MCF 10A (cell line): ENCODE measurements at regions not wholly inside any gene's neighbourhood (a gene's known extent, or its start where the extent isn't known, plus 50 kb on each side); places are given as distances from the start of the nearest gene placed in this dataset.

ENCODE experiments used
- BruUV-seq: library from RNA; stranded (reverse); fragments of 400-500 nt; replicated peaks from 2 replicates; lab custom pipeline; 2021; lab: Mats Ljungman, UMichigan
- CTCF ChIA-PET: fragments of 300-600 bp; sonication (Branson Sonifier 250); formaldehyde crosslinking; extraction: SDS; loops from one replicate; lab custom pipeline; 2021; ENCODE audit warnings: antibody characterized with exemption, inconsistent platforms; lab: Yijun Ruan, JAX
- POLR2A ChIA-PET: fragments of 300-600, 350-650 bp; sonication (Branson Sonifier 250); formaldehyde crosslinking; extraction: SDS; loops from one replicate; lab custom pipeline; 2020; ENCODE audit warnings: antibody characterized with exemption, inconsistent platforms; lab: Yijun Ruan, JAX
- DNase-seq: peaks from one replicate; pipeline ENCODE4 v3.0.0-alpha.2; 2018; ENCODE audit not compliant: unreplicated experiment
- H3K27ac Mint-ChIP-seq: one replicate; pipeline ENCODE4 v1.8.0; 2022; ENCODE audit warnings: mild to moderate bottlenecking, low read depth, mixed read lengths; ENCODE audit not compliant: unreplicated experiment
- H3K27me3 Mint-ChIP-seq: one replicate; pipeline ENCODE4 v1.8.0; 2022; ENCODE audit warnings: mixed read lengths; ENCODE audit not compliant: insufficient read depth, unreplicated experiment
- H3K36me3 Mint-ChIP-seq: one replicate; pipeline ENCODE4 v1.8.0; 2022; ENCODE audit warnings: mild to moderate bottlenecking, moderate library complexity, mixed read lengths; ENCODE audit not compliant: insufficient read depth, unreplicated experiment
- H3K4me1 Mint-ChIP-seq: one replicate; pipeline ENCODE4 v1.8.0; 2022; ENCODE audit warnings: mixed read lengths; ENCODE audit not compliant: insufficient read depth, unreplicated experiment
- H3K4me3 Mint-ChIP-seq: one replicate; pipeline ENCODE4 v1.8.0; 2022; ENCODE audit warnings: mild to moderate bottlenecking, moderate library complexity, mixed read lengths; ENCODE audit not compliant: unreplicated experiment
- H3K9me3 Mint-ChIP-seq: one replicate; pipeline ENCODE4 v1.8.0; 2022; ENCODE audit warnings: mixed read lengths; ENCODE audit not compliant: unreplicated experiment
- intact Hi-C: fragments of 100-400 bp; cut with micrococcal nuclease; formaldehyde crosslinking; loops from 2 replicates; pipeline ENCODE4 v1.14.1; 2022
- TF ChIP-seq, protein P1 (sequence below): fragments of 200-600 bp; IDR thresholded peaks from one replicate; pipeline ENCODE4 v1.8.0; 2022; ENCODE audit warnings: antibody characterized with exemption, mild to moderate bottlenecking; ENCODE audit not compliant: unreplicated experiment

- no peaks in the 10 kb centered on the region for H3K9me3 Mint-ChIP-seq
- no TSS peak for BruUV-seq
- no peak overlapping the region for H3K4me3 Mint-ChIP-seq
- POLR2A ChIA-PET, result interaction anchor here (0.5 to 1.0 kb wide), 2 partner anchors 22 to 23 kb away, joined by 3 to 5 read pairs; no protein-coding TSS in a partner anchor
- intact Hi-C loops, result no loop called here
- no peaks in the 10 kb centered on the region for H3K4me1 Mint-ChIP-seq
- CTCF ChIA-PET, result interaction anchor here (0.6 kb wide), 1 partner anchor 731 kb away, joined by 3 read pairs; no protein-coding TSS in a partner anchor
- H3K27me3 Mint-ChIP-seq, result no peaks in the 10 kb centered on the region
- TF ChIP-seq, protein P1, sequence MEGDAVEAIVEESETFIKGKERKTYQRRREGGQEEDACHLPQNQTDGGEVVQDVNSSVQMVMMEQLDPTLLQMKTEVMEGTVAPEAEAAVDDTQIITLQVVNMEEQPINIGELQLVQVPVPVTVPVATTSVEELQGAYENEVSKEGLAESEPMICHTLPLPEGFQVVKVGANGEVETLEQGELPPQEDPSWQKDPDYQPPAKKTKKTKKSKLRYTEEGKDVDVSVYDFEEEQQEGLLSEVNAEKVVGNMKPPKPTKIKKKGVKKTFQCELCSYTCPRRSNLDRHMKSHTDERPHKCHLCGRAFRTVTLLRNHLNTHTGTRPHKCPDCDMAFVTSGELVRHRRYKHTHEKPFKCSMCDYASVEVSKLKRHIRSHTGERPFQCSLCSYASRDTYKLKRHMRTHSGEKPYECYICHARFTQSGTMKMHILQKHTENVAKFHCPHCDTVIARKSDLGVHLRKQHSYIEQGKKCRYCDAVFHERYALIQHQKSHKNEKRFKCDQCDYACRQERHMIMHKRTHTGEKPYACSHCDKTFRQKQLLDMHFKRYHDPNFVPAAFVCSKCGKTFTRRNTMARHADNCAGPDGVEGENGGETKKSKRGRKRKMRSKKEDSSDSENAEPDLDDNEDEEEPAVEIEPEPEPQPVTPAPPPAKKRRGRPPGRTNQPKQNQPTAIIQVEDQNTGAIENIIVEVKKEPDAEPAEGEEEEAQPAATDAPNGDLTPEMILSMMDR, result no peak
- H3K36me3 Mint-ChIP-seq, result no peaks in the 10 kb centered on the region
- no peak overlapping the region for H3K27ac Mint-ChIP-seq
- no peak for DNase-seq
Observed at GRCh38 chr3:110066206-110066605, 728.9 kb upstream of the DPPA4 start.

GRCh38 chr3:110067527-110067926, 730.2 kb upstream of the DPPA4 start:
- DNase-seq, result no peak
- CTCF ChIA-PET, result interaction anchor here (0.7 kb wide), 1 partner anchor 1714 kb away, joined by 3 read pairs; no protein-coding TSS in a partner anchor
- POLR2A ChIA-PET, result interaction anchor here (0.6 kb wide), 1 partner anchor 1028 kb away, joined by 3 read pairs; no protein-coding TSS in a partner anchor
- H3K9me3 Mint-ChIP-seq, result peaks cover 8% of the 10 kb centered on the region
- TF ChIP-seq, protein P1, result no peak
- no peak overlapping the region for H3K4me3 Mint-ChIP-seq
- H3K36me3 Mint-ChIP-seq, result no peaks in the 10 kb centered on the region
- intact Hi-C loops, result no loop called here
- no peaks in the 10 kb centered on the region for H3K4me1 Mint-ChIP-seq
- no TSS peak for BruUV-seq
- no peak overlapping the region for H3K27ac Mint-ChIP-seq
- no peaks in the 10 kb centered on the region for H3K27me3 Mint-ChIP-seq

GRCh38 chr3:110069761-110070160, 732.4 kb upstream of the DPPA4 start:
- POLR2A ChIA-PET, result interaction anchor here (0.7 kb wide), 1 partner anchor 296 kb away, joined by 3 read pairs; no protein-coding TSS in a partner anchor

DNA sequence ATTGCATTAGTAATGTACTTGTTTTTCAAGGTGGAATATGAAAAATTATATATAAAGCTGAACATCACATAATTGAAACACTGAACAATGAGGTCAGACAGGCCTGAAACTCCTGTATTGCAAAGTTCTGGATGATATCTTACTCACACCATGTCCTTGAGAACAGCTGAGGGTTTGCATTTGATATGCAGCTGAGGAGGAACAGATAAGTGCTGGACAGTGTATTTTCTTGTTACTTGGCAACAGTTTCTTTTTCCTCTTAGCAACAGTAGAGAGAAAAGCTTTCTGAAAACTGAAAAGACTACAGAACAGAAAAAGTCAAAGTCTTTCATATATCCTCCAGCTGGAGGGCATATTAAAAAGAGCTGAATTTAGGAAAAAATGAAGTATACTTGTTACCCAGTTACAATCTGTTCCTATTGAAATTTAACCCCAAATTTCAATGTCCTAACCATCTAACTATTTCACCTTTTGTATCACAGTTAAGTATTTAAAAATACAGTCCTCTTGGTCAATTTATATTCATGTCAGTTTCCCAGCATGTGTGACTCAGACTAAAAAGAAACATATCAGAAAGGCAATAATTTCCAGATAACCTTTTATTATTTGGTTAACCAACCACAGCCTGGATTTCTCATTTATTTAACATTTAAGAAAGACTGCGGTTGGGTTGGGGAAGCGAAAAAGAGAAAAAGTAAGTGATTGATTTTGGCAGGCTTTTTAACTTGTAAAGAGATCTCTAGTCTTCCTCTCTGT, 733.0 kb upstream of the DPPA4 start:
- Mint-ChIP-seq H3K36me3 (no peaks in the 10 kb centered on the region), H3K9me3 (peaks cover 8% of the 10 kb centered on the region), H3K4me1 (no peaks in the 10 kb centered on the region), H3K27ac (no peak overlapping the region), H3K27me3 (no peaks in the 10 kb centered on the region), H3K4me3 (no peak overlapping the region)
- POLR2A ChIA-PET, result interaction anchor here (0.7 kb wide), 1 partner anchor 297 kb away, joined by 3 read pairs; no protein-coding TSS in a partner anchor
- intact Hi-C loops, result no loop called here
- CTCF ChIA-PET, result no interaction called here
- BruUV-seq, result no TSS peak
- TF ChIP-seq, protein P1, result no peak
- no peak for DNase-seq

More at GRCh38 chr3:110069761-110070160, 732.4 kb upstream of the DPPA4 start:
- no TSS peak for BruUV-seq
- intact Hi-C loops, result no loop called here
- TF ChIP-seq, protein P1, result no peak
- Mint-ChIP-seq H3K27ac (no peak overlapping the region), H3K27me3 (no peaks in the 10 kb centered on the region), H3K4me3 (no peak overlapping the region), H3K36me3 (no peaks in the 10 kb centered on the region), H3K4me1 (no peaks in the 10 kb centered on the region), H3K9me3 (peaks cover 8% of the 10 kb centered on the region)
- CTCF ChIA-PET, result no interaction called here
- DNase-seq, result no peak
